HEK293 (cell line): ENCODE measurements at regions not wholly inside any gene's neighbourhood (a gene's known extent, or its start where the extent isn't known, plus 50 kb on each side); places are given as distances from the start of the nearest gene placed in this dataset.

Experiments
- CTCF ChIA-PET: fragments of 350-600 bp; formaldehyde crosslinking; extraction: SDS; loops from one replicate; lab custom pipeline; 2021; ENCODE audit warnings: antibody characterized with exemption; lab: Yijun Ruan, JAX
- POLR2A ChIA-PET: fragments of 300-600 bp; formaldehyde crosslinking; extraction: SDS; loops from one replicate; lab custom pipeline; 2020; ENCODE audit warnings: antibody characterized with exemption, inconsistent platforms; lab: Yijun Ruan, JAX
- H3K27ac ChIP-seq: fragments of 200-500 bp; sonication (Bioruptor generic); 2 replicates; pipeline ENCODE4 v1.5.1; 2014; ENCODE audit warnings: low read depth, low read length, control low read depth, inconsistent platforms; ENCODE audit errors: extremely low read depth
- H3K36me3 ChIP-seq, 2 experiments: fragments of 200-500 bp in 1 of 2; sonication (Bioruptor generic) in 1 of 2; 1 replicate in 1 of 2; 2 replicates in 1 of 2; pipeline ENCODE4 v1.5.1; 2014 to 2017; ENCODE audit warnings: inconsistent platforms in 2 of 2, low read length in 2 of 2; ENCODE audit not compliant: control insufficient read depth in 2 of 2, insufficient read depth in 1 of 2
- H3K4me1 ChIP-seq: fragments of 200-500 bp; sonication (Bioruptor generic); 2 replicates; pipeline ENCODE4 v1.5.1; 2014; ENCODE audit warnings: mild to moderate bottlenecking, low read length, inconsistent platforms; ENCODE audit not compliant: control insufficient read depth, insufficient read depth
- H3K4me3 ChIP-seq: 2 replicates; pipeline ENCODE4 v1.5.1; 2011; ENCODE audit warnings: low read depth, mild to moderate bottlenecking, control low read depth, low read length, moderate library complexity
- H3K9me3 ChIP-seq: fragments of 200-500 bp; sonication (Bioruptor generic); 2 replicates; pipeline ENCODE4 v1.5.1; 2014; ENCODE audit warnings: low read depth, low read length, inconsistent platforms; ENCODE audit not compliant: control insufficient read depth, insufficient read depth
- BCL11B ChIP-seq: fragments of 450-650 bp; formaldehyde crosslinking; IDR thresholded peaks from 2 replicates; pipeline ENCODE4 v1.5.1; 2016; ENCODE audit warnings: low read depth, missing biosample characterization, missing genetic modification characterization
- FEZF1 ChIP-seq: fragments of 450-650 bp; formaldehyde crosslinking; IDR thresholded peaks from 2 replicates; pipeline ENCODE4 v1.5.1; 2016; ENCODE audit warnings: missing biosample characterization, missing genetic modification characterization
- IKZF3 ChIP-seq: fragments of 450-650 bp; IDR thresholded peaks from 2 replicates; pipeline ENCODE4 v1.5.0; 2018; ENCODE audit warnings: missing biosample characterization, mild to moderate bottlenecking, missing genetic modification characterization, moderate library complexity
- KLF16 ChIP-seq: fragments of 450-650 bp; formaldehyde crosslinking; IDR thresholded peaks from 2 replicates; pipeline ENCODE4 v1.5.1; 2017; ENCODE audit warnings: missing biosample characterization, missing genetic modification characterization
- MZF1 ChIP-seq: fragments of 450-650 bp; formaldehyde crosslinking; IDR thresholded peaks from 2 replicates; pipeline ENCODE4 v1.5.1; 2017; ENCODE audit warnings: missing biosample characterization, missing genetic modification characterization, borderline replicate concordance
- SCRT1 ChIP-seq: fragments of 450-650 bp; formaldehyde crosslinking; IDR thresholded peaks from 2 replicates; pipeline ENCODE4 v1.5.1; 2016; ENCODE audit warnings: missing biosample characterization, missing genetic modification characterization, borderline replicate concordance
- SP3 ChIP-seq: fragments of 450-650 bp; formaldehyde crosslinking; IDR thresholded peaks from 2 replicates; pipeline ENCODE4 v1.5.1; 2016; ENCODE audit warnings: missing biosample characterization, missing genetic modification characterization
- TCF7L2 ChIP-seq: IDR thresholded peaks from 2 replicates; pipeline ENCODE4 v1.6.1; 2011; ENCODE audit warnings: low read depth, mild to moderate bottlenecking, inconsistent platforms, low read length, moderate library complexity, borderline replicate concordance
- TRIM28 ChIP-seq: IDR thresholded peaks from 2 replicates; pipeline ENCODE4 v1.6.1; 2011; ENCODE audit warnings: low read length, control low read depth, borderline replicate concordance
- YY1 ChIP-seq: fragments of 450-650 bp; formaldehyde crosslinking; IDR thresholded peaks from 2 replicates; pipeline ENCODE4 v1.5.1; 2018; ENCODE audit warnings: missing biosample characterization, missing genetic modification characterization
- ZNF132 ChIP-seq: fragments of 450-650 bp; formaldehyde crosslinking; IDR thresholded peaks from 2 replicates; pipeline ENCODE4 v1.5.1; 2017; ENCODE audit warnings: missing biosample characterization, missing genetic modification characterization, borderline replicate concordance
- ZNF169 ChIP-seq: fragments of 450-650 bp; formaldehyde crosslinking; IDR thresholded peaks from 2 replicates; pipeline ENCODE4 v1.5.1; 2016; ENCODE audit warnings: missing biosample characterization, missing genetic modification characterization
- ZNF175 ChIP-seq: fragments of 450-650 bp; formaldehyde crosslinking; IDR thresholded peaks from 2 replicates; pipeline ENCODE4 v1.5.1; 2016; ENCODE audit warnings: missing biosample characterization, missing genetic modification characterization
- ZNF184 ChIP-seq: fragments of 450-650 bp; IDR thresholded peaks from 2 replicates; pipeline ENCODE4 v1.5.1; 2018; ENCODE audit warnings: missing biosample characterization, mild to moderate bottlenecking, missing genetic modification characterization
- ZNF274 ChIP-seq, 2 experiments: fragments of 200-500 bp in 1 of 2; fragments of 450-650 bp in 1 of 2; sonication (Bioruptor generic) in 1 of 2; formaldehyde crosslinking in 1 of 2; IDR thresholded peaks; 2 replicates each; pipeline versions ENCODE4 v1.5.1 to v1.6.1; 2014 to 2016; ENCODE audit warnings: borderline replicate concordance in 1 of 2, inconsistent platforms in 1 of 2, low read length in 1 of 2, missing biosample characterization in 1 of 2, missing genetic modification characterization in 1 of 2
- ZNF561 ChIP-seq: fragments of 450-650 bp; IDR thresholded peaks from 2 replicates; pipeline ENCODE4 v1.5.1; 2018; ENCODE audit warnings: missing biosample characterization, missing genetic modification characterization, borderline replicate concordance
- ZNF596 ChIP-seq: fragments of 450-650 bp; IDR thresholded peaks from 2 replicates; pipeline ENCODE4 v1.5.0; 2018; ENCODE audit warnings: missing biosample characterization, mild to moderate bottlenecking, missing genetic modification characterization, moderate library complexity
- ZNF610 ChIP-seq: fragments of 450-650 bp; formaldehyde crosslinking; IDR thresholded peaks from 2 replicates; pipeline ENCODE4 v1.5.1; 2016; ENCODE audit warnings: missing biosample characterization, missing genetic modification characterization, borderline replicate concordance
- ZNF629 ChIP-seq: fragments of 450-650 bp; formaldehyde crosslinking; IDR thresholded peaks from 2 replicates; pipeline ENCODE4 v1.5.1; 2017; ENCODE audit warnings: missing biosample characterization, missing genetic modification characterization
- ZNF776 ChIP-seq: fragments of 450-650 bp; formaldehyde crosslinking; IDR thresholded peaks from 2 replicates; pipeline ENCODE4 v1.5.0; 2017; ENCODE audit warnings: missing biosample characterization, missing genetic modification characterization, borderline replicate concordance
- TF ChIP-seq, protein P1 (sequence below): fragments of 450-650 bp; IDR thresholded peaks from 2 replicates; pipeline ENCODE4 v1.5.1; 2018; ENCODE audit warnings: missing biosample characterization, mild to moderate bottlenecking, missing genetic modification characterization
- TF ChIP-seq, protein P2 (sequence below): fragments of 450-650 bp; formaldehyde crosslinking; IDR thresholded peaks from 2 replicates; pipeline ENCODE4 v1.5.1; 2016; ENCODE audit warnings: missing biosample characterization, missing genetic modification characterization
- TF ChIP-seq, protein P3 (sequence below): fragments of 450-650 bp; formaldehyde crosslinking; IDR thresholded peaks from 2 replicates; pipeline ENCODE4 v1.5.1; 2017; ENCODE audit warnings: missing biosample characterization, missing genetic modification characterization
- TF ChIP-seq, protein P4 (sequence below): fragments of 450-650 bp; formaldehyde crosslinking; IDR thresholded peaks from 2 replicates; pipeline ENCODE4 v1.5.1; 2016; ENCODE audit warnings: missing biosample characterization, missing genetic modification characterization
- TF ChIP-seq, protein P5 (sequence below): fragments of 450-650 bp; formaldehyde crosslinking; conservative IDR thresholded peaks from 2 replicates; pipeline ENCODE4 v1.5.1; 2016; ENCODE audit warnings: low read depth, missing biosample characterization, missing genetic modification characterization

DNA sequence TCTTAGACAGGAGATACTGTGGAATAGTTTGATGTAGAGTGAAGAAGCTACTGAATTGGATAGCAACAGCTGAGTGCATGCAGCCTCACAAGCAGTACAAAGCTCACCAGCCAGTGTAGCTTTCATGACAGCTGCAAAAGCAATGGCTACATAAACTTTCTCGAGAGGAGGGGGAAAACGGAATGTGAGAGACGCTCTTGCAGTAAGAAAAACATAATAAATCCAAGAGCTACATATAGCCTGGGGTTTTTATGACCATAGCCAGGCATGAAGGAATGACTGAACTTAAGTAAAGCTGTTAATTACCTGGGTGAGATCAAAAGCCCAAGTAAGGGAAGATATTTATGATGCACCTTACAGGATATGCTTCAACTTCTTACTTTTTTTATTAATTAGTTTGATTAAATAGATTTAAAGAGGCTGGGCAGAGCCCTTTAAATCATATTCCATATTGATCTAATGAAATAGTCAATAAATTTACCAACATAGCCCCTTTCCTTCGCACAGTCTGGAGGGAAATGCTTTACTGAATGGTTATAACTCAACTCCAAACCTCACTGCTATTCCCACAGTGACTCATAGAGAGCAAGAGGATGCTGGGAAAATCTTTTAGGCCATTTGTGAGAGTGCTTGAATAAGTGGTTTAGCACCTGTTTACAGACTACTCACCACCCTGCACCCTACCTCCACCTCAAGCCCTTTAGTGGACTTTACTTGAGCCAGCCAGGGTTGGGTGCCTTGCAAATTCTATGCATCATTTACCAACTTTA lies 407.2 kb upstream of the CLINT1 start:
- Histone ChIP-seq H3K9me3 (no peaks in the 10 kb centered on the region), H3K4me3 (no peak overlapping the region), H3K36me3 (no peaks in the 10 kb centered on the region), H3K4me1 (peaks cover 24% of the 10 kb centered on the region), H3K27ac (no peak overlapping the region)
- ChIA-PET CTCF (interaction anchor here (1.3 kb wide), 1 partner anchor 13 kb away, joined by 4 read pairs; no protein-coding TSS in a partner anchor), POLR2A (no interaction called here)
- TF ChIP-seq ZNF274 (IDR thresholded peaks at IDR 0.05; ENCODE audit: low read length), result no peak
- TF ChIP-seq ZNF274 (tag by site-specific recombination; IDR thresholded peaks at IDR 0.05; ENCODE audit: borderline replicate concordance), result no peak
- TF ChIP-seq SP3 (tag by site-specific recombination), result 0 out of 2 replicates have a peak, but pooled peaks have one; percentile 6
- TF ChIP-seq, protein P1, sequence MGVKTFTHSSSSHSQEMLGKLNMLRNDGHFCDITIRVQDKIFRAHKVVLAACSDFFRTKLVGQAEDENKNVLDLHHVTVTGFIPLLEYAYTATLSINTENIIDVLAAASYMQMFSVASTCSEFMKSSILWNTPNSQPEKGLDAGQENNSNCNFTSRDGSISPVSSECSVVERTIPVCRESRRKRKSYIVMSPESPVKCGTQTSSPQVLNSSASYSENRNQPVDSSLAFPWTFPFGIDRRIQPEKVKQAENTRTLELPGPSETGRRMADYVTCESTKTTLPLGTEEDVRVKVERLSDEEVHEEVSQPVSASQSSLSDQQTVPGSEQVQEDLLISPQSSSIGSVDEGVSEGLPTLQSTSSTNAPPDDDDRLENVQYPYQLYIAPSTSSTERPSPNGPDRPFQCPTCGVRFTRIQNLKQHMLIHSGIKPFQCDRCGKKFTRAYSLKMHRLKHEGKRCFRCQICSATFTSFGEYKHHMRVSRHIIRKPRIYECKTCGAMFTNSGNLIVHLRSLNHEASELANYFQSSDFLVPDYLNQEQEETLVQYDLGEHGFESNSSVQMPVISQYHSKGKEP (tag by site-specific recombination), result 0 out of 2 replicates have a peak, but pooled peaks have one; percentile 58
- TF ChIP-seq ZNF184, result 0 out of 2 replicates have a peak, but pooled peaks have one; percentile 14
- TF ChIP-seq MZF1 (tag by site-specific recombination), result 0 out of 2 replicates have a peak, but pooled peaks have one; percentile 16
- no peak for TF ChIP-seq TRIM28
- TF ChIP-seq, protein P2, sequence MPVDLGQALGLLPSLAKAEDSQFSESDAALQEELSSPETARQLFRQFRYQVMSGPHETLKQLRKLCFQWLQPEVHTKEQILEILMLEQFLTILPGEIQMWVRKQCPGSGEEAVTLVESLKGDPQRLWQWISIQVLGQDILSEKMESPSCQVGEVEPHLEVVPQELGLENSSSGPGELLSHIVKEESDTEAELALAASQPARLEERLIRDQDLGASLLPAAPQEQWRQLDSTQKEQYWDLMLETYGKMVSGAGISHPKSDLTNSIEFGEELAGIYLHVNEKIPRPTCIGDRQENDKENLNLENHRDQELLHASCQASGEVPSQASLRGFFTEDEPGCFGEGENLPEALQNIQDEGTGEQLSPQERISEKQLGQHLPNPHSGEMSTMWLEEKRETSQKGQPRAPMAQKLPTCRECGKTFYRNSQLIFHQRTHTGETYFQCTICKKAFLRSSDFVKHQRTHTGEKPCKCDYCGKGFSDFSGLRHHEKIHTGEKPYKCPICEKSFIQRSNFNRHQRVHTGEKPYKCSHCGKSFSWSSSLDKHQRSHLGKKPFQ (tag by site-specific recombination), result 0 out of 2 replicates have a peak, but pooled peaks have one; percentile 15
- TF ChIP-seq ZNF776 (tag by site-specific recombination), result no peak
- TF ChIP-seq, protein P3, sequence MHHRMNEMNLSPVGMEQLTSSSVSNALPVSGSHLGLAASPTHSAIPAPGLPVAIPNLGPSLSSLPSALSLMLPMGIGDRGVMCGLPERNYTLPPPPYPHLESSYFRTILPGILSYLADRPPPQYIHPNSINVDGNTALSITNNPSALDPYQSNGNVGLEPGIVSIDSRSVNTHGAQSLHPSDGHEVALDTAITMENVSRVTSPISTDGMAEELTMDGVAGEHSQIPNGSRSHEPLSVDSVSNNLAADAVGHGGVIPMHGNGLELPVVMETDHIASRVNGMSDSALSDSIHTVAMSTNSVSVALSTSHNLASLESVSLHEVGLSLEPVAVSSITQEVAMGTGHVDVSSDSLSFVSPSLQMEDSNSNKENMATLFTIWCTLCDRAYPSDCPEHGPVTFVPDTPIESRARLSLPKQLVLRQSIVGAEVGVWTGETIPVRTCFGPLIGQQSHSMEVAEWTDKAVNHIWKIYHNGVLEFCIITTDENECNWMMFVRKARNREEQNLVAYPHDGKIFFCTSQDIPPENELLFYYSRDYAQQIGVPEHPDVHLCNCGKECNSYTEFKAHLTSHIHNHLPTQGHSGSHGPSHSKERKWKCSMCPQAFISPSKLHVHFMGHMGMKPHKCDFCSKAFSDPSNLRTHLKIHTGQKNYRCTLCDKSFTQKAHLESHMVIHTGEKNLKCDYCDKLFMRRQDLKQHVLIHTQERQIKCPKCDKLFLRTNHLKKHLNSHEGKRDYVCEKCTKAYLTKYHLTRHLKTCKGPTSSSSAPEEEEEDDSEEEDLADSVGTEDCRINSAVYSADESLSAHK (tag by site-specific recombination), result no peak
- TF ChIP-seq ZNF610 (tag by site-specific recombination), result peak; percentile 58; the same call in 1 of the 2 replicates
- TF ChIP-seq ZNF596, result 0 out of 2 replicates have a peak, but pooled peaks have one; percentile 16
- TF ChIP-seq ZNF169, result no peak
- TF ChIP-seq, protein P4, sequence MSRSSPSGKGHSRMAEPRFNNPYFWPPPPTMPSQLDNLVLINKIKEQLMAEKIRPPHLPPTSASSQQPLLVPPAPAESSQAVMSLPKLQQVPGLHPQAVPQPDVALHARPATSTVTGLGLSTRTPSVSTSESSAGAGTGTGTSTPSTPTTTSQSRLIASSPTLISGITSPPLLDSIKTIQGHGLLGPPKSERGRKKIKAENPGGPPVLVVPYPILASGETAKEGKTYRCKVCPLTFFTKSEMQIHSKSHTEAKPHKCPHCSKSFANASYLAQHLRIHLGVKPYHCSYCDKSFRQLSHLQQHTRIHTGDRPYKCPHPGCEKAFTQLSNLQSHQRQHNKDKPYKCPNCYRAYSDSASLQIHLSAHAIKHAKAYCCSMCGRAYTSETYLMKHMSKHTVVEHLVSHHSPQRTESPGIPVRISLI (tag by site-specific recombination), result no peak
- peak; percentile 66; the same call in 1 of the 2 replicates for TF ChIP-seq TCF7L2
- peak; percentile 41; the same call in 1 of the 2 replicates for TF ChIP-seq SCRT1 (tag by site-specific recombination)
- TF ChIP-seq, protein P5, sequence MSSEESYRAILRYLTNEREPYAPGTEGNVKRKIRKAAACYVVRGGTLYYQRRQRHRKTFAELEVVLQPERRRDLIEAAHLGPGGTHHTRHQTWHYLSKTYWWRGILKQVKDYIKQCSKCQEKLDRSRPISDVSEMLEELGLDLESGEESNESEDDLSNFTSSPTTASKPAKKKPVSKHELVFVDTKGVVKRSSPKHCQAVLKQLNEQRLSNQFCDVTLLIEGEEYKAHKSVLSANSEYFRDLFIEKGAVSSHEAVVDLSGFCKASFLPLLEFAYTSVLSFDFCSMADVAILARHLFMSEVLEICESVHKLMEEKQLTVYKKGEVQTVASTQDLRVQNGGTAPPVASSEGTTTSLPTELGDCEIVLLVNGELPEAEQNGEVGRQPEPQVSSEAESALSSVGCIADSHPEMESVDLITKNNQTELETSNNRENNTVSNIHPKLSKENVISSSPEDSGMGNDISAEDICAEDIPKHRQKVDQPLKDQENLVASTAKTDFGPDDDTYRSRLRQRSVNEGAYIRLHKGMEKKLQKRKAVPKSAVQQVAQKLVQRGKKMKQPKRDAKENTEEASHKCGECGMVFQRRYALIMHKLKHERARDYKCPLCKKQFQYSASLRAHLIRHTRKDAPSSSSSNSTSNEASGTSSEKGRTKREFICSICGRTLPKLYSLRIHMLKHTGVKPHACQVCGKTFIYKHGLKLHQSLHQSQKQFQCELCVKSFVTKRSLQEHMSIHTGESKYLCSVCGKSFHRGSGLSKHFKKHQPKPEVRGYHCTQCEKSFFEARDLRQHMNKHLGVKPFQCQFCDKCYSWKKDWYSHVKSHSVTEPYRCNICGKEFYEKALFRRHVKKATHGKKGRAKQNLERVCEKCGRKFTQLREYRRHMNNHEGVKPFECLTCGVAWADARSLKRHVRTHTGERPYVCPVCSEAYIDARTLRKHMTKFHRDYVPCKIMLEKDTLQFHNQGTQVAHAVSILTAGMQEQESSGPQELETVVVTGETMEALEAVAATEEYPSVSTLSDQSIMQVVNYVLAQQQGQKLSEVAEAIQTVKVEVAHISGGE (tag by site-specific recombination), result peak; percentile 42; the same call in 1 of the 2 replicates
- TF ChIP-seq ZNF629 (tag by site-specific recombination), result 0 out of 2 replicates have a peak, but pooled peaks have one; percentile 16
- TF ChIP-seq BCL11B (tag by site-specific recombination), result no peak
- TF ChIP-seq ZNF132 (tag by site-specific recombination), result no peak
- no peak for TF ChIP-seq ZNF561 (tag by site-specific recombination)
- 0 out of 2 replicates have a peak, but pooled peaks have one; percentile 26 for TF ChIP-seq IKZF3 (tag by site-specific recombination)
- no peak for TF ChIP-seq ZNF175 (tag by site-specific recombination)
- TF ChIP-seq KLF16 (tag by site-specific recombination), result no peak
- peak; percentile 44; the same call in 1 of the 2 replicates for TF ChIP-seq YY1 (tag by site-specific recombination)
- TF ChIP-seq FEZF1, result peak; percentile 52; the same call in 1 of the 2 replicates
